ENCODE measurements at regions not wholly inside any gene's neighbourhood (a gene's known extent, or its start where the extent isn't known, plus 50 kb on each side); places are given as distances from the start of the nearest gene placed in this dataset.

DNA sequence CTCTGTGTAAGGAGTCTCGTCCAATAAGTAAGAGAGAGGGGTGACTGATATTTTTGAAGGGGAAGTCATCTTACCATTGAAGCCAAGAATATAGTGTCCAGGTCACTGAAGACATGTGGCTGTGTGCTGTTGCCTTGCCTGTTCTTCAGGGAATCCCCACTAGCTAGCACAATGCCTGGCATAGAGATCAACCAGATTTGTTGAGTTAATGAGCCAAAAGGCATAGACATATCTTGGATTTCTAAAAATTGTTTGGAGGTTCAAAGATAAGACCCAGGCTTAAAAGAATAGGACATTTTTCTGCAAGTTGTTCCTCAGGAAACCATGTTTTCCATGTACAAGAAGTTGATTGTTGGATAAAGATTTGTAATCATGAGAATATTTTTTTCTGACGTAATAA is 119.3 kb upstream of the DKK2 start:
- Histone ChIP-seq H3K36me3 (ENCODE audit: control insufficient read depth in 2 of 3, insufficient read depth in 3 of 3, low read length in 3 of 3) (no peaks in the 10 kb centered on the region), H3K27ac (ENCODE audit: low read depth in 2 of 2, low read length in 2 of 2) (no peak overlapping the region), H3K9ac (ENCODE audit: low read length in 3 of 3) (no peak overlapping the region), H3K4me3 (ENCODE audit: low read length in 3 of 3) (no peak overlapping the region), H3K4me1 (ENCODE audit: control insufficient read depth in 2 of 3, insufficient read depth in 2 of 3, low read depth in 1 of 3, low read length in 3 of 3) (no peaks in the 10 kb centered on the region), H3K27me3 (ENCODE audit: control insufficient read depth, insufficient read depth, low read length) (no peaks in the 10 kb centered on the region), H3K9me3 (ENCODE audit: control insufficient read depth in 2 of 3, insufficient read depth in 1 of 3, low read length in 3 of 3) (no peaks in the 10 kb centered on the region)
- no peak for DNase-seq
- FAIRE-seq: no peak
- intact Hi-C loops (cut with DNase I): no loop called here
- TF ChIP-seq, protein P1, sequence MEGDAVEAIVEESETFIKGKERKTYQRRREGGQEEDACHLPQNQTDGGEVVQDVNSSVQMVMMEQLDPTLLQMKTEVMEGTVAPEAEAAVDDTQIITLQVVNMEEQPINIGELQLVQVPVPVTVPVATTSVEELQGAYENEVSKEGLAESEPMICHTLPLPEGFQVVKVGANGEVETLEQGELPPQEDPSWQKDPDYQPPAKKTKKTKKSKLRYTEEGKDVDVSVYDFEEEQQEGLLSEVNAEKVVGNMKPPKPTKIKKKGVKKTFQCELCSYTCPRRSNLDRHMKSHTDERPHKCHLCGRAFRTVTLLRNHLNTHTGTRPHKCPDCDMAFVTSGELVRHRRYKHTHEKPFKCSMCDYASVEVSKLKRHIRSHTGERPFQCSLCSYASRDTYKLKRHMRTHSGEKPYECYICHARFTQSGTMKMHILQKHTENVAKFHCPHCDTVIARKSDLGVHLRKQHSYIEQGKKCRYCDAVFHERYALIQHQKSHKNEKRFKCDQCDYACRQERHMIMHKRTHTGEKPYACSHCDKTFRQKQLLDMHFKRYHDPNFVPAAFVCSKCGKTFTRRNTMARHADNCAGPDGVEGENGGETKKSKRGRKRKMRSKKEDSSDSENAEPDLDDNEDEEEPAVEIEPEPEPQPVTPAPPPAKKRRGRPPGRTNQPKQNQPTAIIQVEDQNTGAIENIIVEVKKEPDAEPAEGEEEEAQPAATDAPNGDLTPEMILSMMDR (IDR thresholded peaks at IDR 0.05; ENCODE audit: borderline replicate concordance, extremely low read depth, insufficient read depth): no peak

GRCh38 chr4:107153956-107154355 is 117.8 kb upstream of the DKK2 start:
- Histone ChIP-seq H3K4me1 (ENCODE audit: control insufficient read depth in 2 of 3, insufficient read depth in 2 of 3, low read depth in 1 of 3, low read length in 3 of 3) (no peaks in the 10 kb centered on the region), H3K9me3 (ENCODE audit: control insufficient read depth in 2 of 3, insufficient read depth in 1 of 3, low read length in 3 of 3) (no peaks in the 10 kb centered on the region), H3K4me3 (ENCODE audit: low read length in 3 of 3) (no peak overlapping the region), H3K27ac (ENCODE audit: low read depth in 2 of 2, low read length in 2 of 2) (no peak overlapping the region), H3K36me3 (ENCODE audit: control insufficient read depth in 2 of 3, insufficient read depth in 3 of 3, low read length in 3 of 3) (no peaks in the 10 kb centered on the region), H3K27me3 (ENCODE audit: control insufficient read depth, insufficient read depth, low read length) (no peaks in the 10 kb centered on the region), H3K9ac (ENCODE audit: low read length in 3 of 3) (no peak overlapping the region)
- DNase-seq (no peak), FAIRE-seq (no peak)
- TF ChIP-seq, protein P1 (IDR thresholded peaks at IDR 0.05; ENCODE audit: borderline replicate concordance, extremely low read depth, insufficient read depth): no peak
- intact Hi-C loops (cut with DNase I): no loop called here

GRCh38 chr4:107153228-107153627 is 117.1 kb upstream of the DKK2 start:
- Histone ChIP-seq H3K36me3 (ENCODE audit: control insufficient read depth in 2 of 3, insufficient read depth in 3 of 3, low read length in 3 of 3) (no peaks in the 10 kb centered on the region), H3K9me3 (ENCODE audit: control insufficient read depth in 2 of 3, insufficient read depth in 1 of 3, low read length in 3 of 3) (no peaks in the 10 kb centered on the region), H3K9ac (ENCODE audit: low read length in 3 of 3) (no peak overlapping the region), H3K27me3 (ENCODE audit: control insufficient read depth, insufficient read depth, low read length) (no peaks in the 10 kb centered on the region), H3K4me1 (ENCODE audit: control insufficient read depth in 2 of 3, insufficient read depth in 2 of 3, low read depth in 1 of 3, low read length in 3 of 3) (no peaks in the 10 kb centered on the region), H3K4me3 (ENCODE audit: low read length in 3 of 3) (no peak overlapping the region), H3K27ac (ENCODE audit: low read depth in 2 of 2, low read length in 2 of 2) (no peak overlapping the region)
- FAIRE-seq (no peak), DNase-seq (no peak)
- TF ChIP-seq, protein P1 (IDR thresholded peaks at IDR 0.05; ENCODE audit: borderline replicate concordance, extremely low read depth, insufficient read depth): no peak
- intact Hi-C loops (cut with DNase I): no loop called here

- Histone ChIP-seq H3K9ac (ENCODE audit: low read length in 3 of 3) (no peak overlapping the region), H3K27ac (ENCODE audit: low read depth in 2 of 2, low read length in 2 of 2) (no peak overlapping the region), H3K27me3 (ENCODE audit: control insufficient read depth, insufficient read depth, low read length) (no peaks in the 10 kb centered on the region), H3K4me1 (ENCODE audit: control insufficient read depth in 2 of 3, insufficient read depth in 2 of 3, low read depth in 1 of 3, low read length in 3 of 3) (no peaks in the 10 kb centered on the region), H3K4me3 (ENCODE audit: low read length in 3 of 3) (no peak overlapping the region), H3K36me3 (ENCODE audit: control insufficient read depth in 2 of 3, insufficient read depth in 3 of 3, low read length in 3 of 3) (no peaks in the 10 kb centered on the region), H3K9me3 (ENCODE audit: control insufficient read depth in 2 of 3, insufficient read depth in 1 of 3, low read length in 3 of 3) (no peaks in the 10 kb centered on the region)
- no peak for DNase-seq
- no peak for FAIRE-seq
- intact Hi-C loops (cut with DNase I): no loop called here
- TF ChIP-seq, protein P1 (IDR thresholded peaks at IDR 0.05; ENCODE audit: borderline replicate concordance, extremely low read depth, insufficient read depth): no peak
Observed at GRCh38 chr4:107151173-107151572, 115.1 kb upstream of the DKK2 start.

All from kidney (tissue), 13 donors.